ENCODE measurements at regions not wholly inside any gene's neighbourhood (a gene's known extent, or its start where the extent isn't known, plus 50 kb on each side); places are given as distances from the start of the nearest gene placed in this dataset.
"Not testable (repeated sequence)": the region's sequence is repeated elsewhere in the genome, so short reads cannot be mapped to it uniquely, and the experiment has no call there.

- H3K27me3 ChIP-seq (ENCODE audit: control insufficient read depth, insufficient read depth, low read length) = no peaks in the 10 kb centered on the region
- H3K9me3 ChIP-seq (ENCODE audit: control insufficient read depth, insufficient read depth, low read length) = no peaks in the 10 kb centered on the region
- peak in 2 of 6 donors; percentile 59 to 70 for DNase-seq (ENCODE audit: low read depth in 4 of 6, low spot score in 6 of 6)
- no peaks in the 10 kb centered on the region for H3K36me3 ChIP-seq (ENCODE audit: control insufficient read depth, insufficient read depth, low read length)
- no peak overlapping the region for H3K27ac ChIP-seq (ENCODE audit: low read depth, low read length)
- no peak overlapping the region for H3K4me3 ChIP-seq (ENCODE audit: low read depth, low read length)
- no CpG with 5 or more reads among the region's 6 CpGs for WGBS (ENCODE audit: insufficient coverage)
- no peaks in the 10 kb centered on the region for H3K4me1 ChIP-seq (ENCODE audit: control insufficient read depth, insufficient read depth, low read length)
These were observed 99.0 kb upstream of the SLC1A3 start for GRCh38 chr5:36507332-36507952.

GRCh38 chr5:36508331-36508730, 98.1 kb upstream of the SLC1A3 start:
- not testable (repeated sequence) for H3K4me3 ChIP-seq (ENCODE audit: low read depth, low read length); H3K4me1 ChIP-seq (ENCODE audit: control insufficient read depth, insufficient read depth, low read length); H3K36me3 ChIP-seq (ENCODE audit: control insufficient read depth, insufficient read depth, low read length); DNase-seq (ENCODE audit: low read depth in 4 of 6, low spot score in 6 of 6); H3K27ac ChIP-seq (ENCODE audit: low read depth, low read length); H3K9me3 ChIP-seq (ENCODE audit: control insufficient read depth, insufficient read depth, low read length); H3K27me3 ChIP-seq (ENCODE audit: control insufficient read depth, insufficient read depth, low read length)
- WGBS (ENCODE audit: insufficient coverage) = 70% methylated on average over 5 of the region's 5 CpGs

GRCh38 chr5:36513647-36514046, 92.8 kb upstream of the SLC1A3 start:
- not testable (repeated sequence) for H3K9me3 ChIP-seq (ENCODE audit: control insufficient read depth, insufficient read depth, low read length); H3K27ac ChIP-seq (ENCODE audit: low read depth, low read length); H3K4me3 ChIP-seq (ENCODE audit: low read depth, low read length); H3K4me1 ChIP-seq (ENCODE audit: control insufficient read depth, insufficient read depth, low read length); H3K27me3 ChIP-seq (ENCODE audit: control insufficient read depth, insufficient read depth, low read length); DNase-seq (ENCODE audit: low read depth in 4 of 6, low spot score in 6 of 6); H3K36me3 ChIP-seq (ENCODE audit: control insufficient read depth, insufficient read depth, low read length)
- WGBS (ENCODE audit: insufficient coverage) = no CpG with 5 or more reads among the region's 3 CpGs

GRCh38 chr5:36519881-36520280, 86.5 kb upstream of the SLC1A3 start:
- H3K27ac ChIP-seq (ENCODE audit: low read depth, low read length) = no peak overlapping the region
- H3K36me3 ChIP-seq (ENCODE audit: control insufficient read depth, insufficient read depth, low read length) = no peaks in the 10 kb centered on the region
- H3K9me3 ChIP-seq (ENCODE audit: control insufficient read depth, insufficient read depth, low read length) = no peaks in the 10 kb centered on the region
- H3K4me1 ChIP-seq (ENCODE audit: control insufficient read depth, insufficient read depth, low read length) = peaks cover 24% of the 10 kb centered on the region
- H3K27me3 ChIP-seq (ENCODE audit: control insufficient read depth, insufficient read depth, low read length) = no peaks in the 10 kb centered on the region
- WGBS (ENCODE audit: insufficient coverage) = no CpG with 5 or more reads among the region's 2 CpGs
- no peak overlapping the region for H3K4me3 ChIP-seq (ENCODE audit: low read depth, low read length)
- peak in 1 of 6 donors; percentile 78 for DNase-seq (ENCODE audit: low read depth in 4 of 6, low spot score in 6 of 6)

GRCh38 chr5:36521219-36521618, 85.2 kb upstream of the SLC1A3 start:
- WGBS (ENCODE audit: insufficient coverage) = 100% methylated on average over 1 of the region's 1 CpG

GRCh38 chr5:36521838-36522745, 84.3 kb upstream of the SLC1A3 start:
- WGBS (ENCODE audit: insufficient coverage) = 48% methylated on average over 5 of the region's 10 CpGs
- Histone ChIP-seq H3K36me3 (ENCODE audit: control insufficient read depth, insufficient read depth, low read length) (no peaks in the 10 kb centered on the region), H3K27me3 (ENCODE audit: control insufficient read depth, insufficient read depth, low read length) (no peaks in the 10 kb centered on the region), H3K9me3 (ENCODE audit: control insufficient read depth, insufficient read depth, low read length) (no peaks in the 10 kb centered on the region), H3K4me1 (ENCODE audit: control insufficient read depth, insufficient read depth, low read length) (peaks cover 24% of the 10 kb centered on the region), H3K4me3 (ENCODE audit: low read depth, low read length) (no peak overlapping the region), H3K27ac (ENCODE audit: low read depth, low read length) (peak overlapping the region; percentile 47)
- peak in 2 of 6 donors; percentile 18 to 30 for DNase-seq (ENCODE audit: low read depth in 4 of 6, low spot score in 6 of 6)

More at GRCh38 chr5:36521219-36521618, 85.2 kb upstream of the SLC1A3 start:
- H3K9me3 ChIP-seq (ENCODE audit: control insufficient read depth, insufficient read depth, low read length) = no peaks in the 10 kb centered on the region
- H3K36me3 ChIP-seq (ENCODE audit: control insufficient read depth, insufficient read depth, low read length) = no peaks in the 10 kb centered on the region
- no peaks in the 10 kb centered on the region for H3K27me3 ChIP-seq (ENCODE audit: control insufficient read depth, insufficient read depth, low read length)
- DNase-seq (ENCODE audit: low read depth in 4 of 6, low spot score in 6 of 6) = no peak
- H3K4me3 ChIP-seq (ENCODE audit: low read depth, low read length) = no peak overlapping the region
- H3K27ac ChIP-seq (ENCODE audit: low read depth, low read length) = no peak overlapping the region
- H3K4me1 ChIP-seq (ENCODE audit: control insufficient read depth, insufficient read depth, low read length) = peaks cover 24% of the 10 kb centered on the region

GRCh38 chr5:36522746-36523065, 83.7 kb upstream of the SLC1A3 start:
- H3K27me3 ChIP-seq (ENCODE audit: control insufficient read depth, insufficient read depth, low read length) = no peaks in the 10 kb centered on the region
- DNase-seq (ENCODE audit: low read depth in 4 of 6, low spot score in 6 of 6) = no peak
- peaks cover 24% of the 10 kb centered on the region for H3K4me1 ChIP-seq (ENCODE audit: control insufficient read depth, insufficient read depth, low read length)
- H3K4me3 ChIP-seq (ENCODE audit: low read depth, low read length) = no peak overlapping the region
- no peaks in the 10 kb centered on the region for H3K9me3 ChIP-seq (ENCODE audit: control insufficient read depth, insufficient read depth, low read length)
- 97% methylated on average over 5 of the region's 5 CpGs for WGBS (ENCODE audit: insufficient coverage)
- peak overlapping the region; percentile 47 for H3K27ac ChIP-seq (ENCODE audit: low read depth, low read length)
- no peaks in the 10 kb centered on the region for H3K36me3 ChIP-seq (ENCODE audit: control insufficient read depth, insufficient read depth, low read length)

GRCh38 chr5:36523450-36523849, 83.0 kb upstream of the SLC1A3 start:
- H3K9me3 ChIP-seq (ENCODE audit: control insufficient read depth, insufficient read depth, low read length) = no peaks in the 10 kb centered on the region
- no peak overlapping the region for H3K27ac ChIP-seq (ENCODE audit: low read depth, low read length)
- no peaks in the 10 kb centered on the region for H3K27me3 ChIP-seq (ENCODE audit: control insufficient read depth, insufficient read depth, low read length)
- H3K4me1 ChIP-seq (ENCODE audit: control insufficient read depth, insufficient read depth, low read length) = peaks cover 24% of the 10 kb centered on the region
- no peak for DNase-seq (ENCODE audit: low read depth in 4 of 6, low spot score in 6 of 6)
- no peak overlapping the region for H3K4me3 ChIP-seq (ENCODE audit: low read depth, low read length)
- H3K36me3 ChIP-seq (ENCODE audit: control insufficient read depth, insufficient read depth, low read length) = no peaks in the 10 kb centered on the region
- WGBS (ENCODE audit: insufficient coverage) = 95% methylated on average over 4 of the region's 5 CpGs

- Histone ChIP-seq H3K36me3 (ENCODE audit: control insufficient read depth, insufficient read depth, low read length) (no peaks in the 10 kb centered on the region), H3K9me3 (ENCODE audit: control insufficient read depth, insufficient read depth, low read length) (no peaks in the 10 kb centered on the region), H3K4me3 (ENCODE audit: low read depth, low read length) (no peak overlapping the region), H3K4me1 (ENCODE audit: control insufficient read depth, insufficient read depth, low read length) (peaks cover 24% of the 10 kb centered on the region), H3K27me3 (ENCODE audit: control insufficient read depth, insufficient read depth, low read length) (no peaks in the 10 kb centered on the region), H3K27ac (ENCODE audit: low read depth, low read length) (peak overlapping the region; percentile 47)
- whole genome bisulfite sequencing (ENCODE audit: insufficient coverage) = 13% methylated on average over 2 of the region's 6 CpGs
- peak in 2 of 6 donors; percentile 29 to 74 for DNase-seq (ENCODE audit: low read depth in 4 of 6, low spot score in 6 of 6)
These were observed 82.5 kb upstream of the SLC1A3 start for GRCh38 chr5:36523926-36524325.

- Histone ChIP-seq H3K27me3 (ENCODE audit: control insufficient read depth, insufficient read depth, low read length) (no peaks in the 10 kb centered on the region), H3K9me3 (ENCODE audit: control insufficient read depth, insufficient read depth, low read length) (no peaks in the 10 kb centered on the region), H3K36me3 (ENCODE audit: control insufficient read depth, insufficient read depth, low read length) (no peaks in the 10 kb centered on the region), H3K4me3 (ENCODE audit: low read depth, low read length) (no peak overlapping the region), H3K4me1 (ENCODE audit: control insufficient read depth, insufficient read depth, low read length) (peaks cover 23% of the 10 kb centered on the region), H3K27ac (ENCODE audit: low read depth, low read length) (no peak overlapping the region)
- DNase-seq (ENCODE audit: low read depth in 4 of 6, low spot score in 6 of 6) = no peak
- WGBS (ENCODE audit: insufficient coverage) = 95% methylated on average over 5 of the region's 5 CpGs
These were observed 79.9 kb upstream of the SLC1A3 start for GRCh38 chr5:36526537-36526936.

Measured in spinal cord (tissue), 9 donors.